Right ventricle myocardium inferior (tissue), 1 donor: ENCODE measurements at regions not wholly inside any gene's neighbourhood (a gene's known extent, or its start where the extent isn't known, plus 50 kb on each side); places are given as distances from the start of the nearest gene placed in this dataset.
"Not testable (repeated sequence)": the region's sequence is repeated elsewhere in the genome, so short reads cannot be mapped to it uniquely, and the experiment has no call there.

Experiments used
- ATAC-seq: fragments of 200-7000 bp; cut with Tn5 transposase; one replicate; pipeline ENCODE4 v1.9.1; 2020; ENCODE audit warnings: mild to moderate bottlenecking, moderate library complexity
- DNase-seq: peaks from one replicate; pipeline ENCODE4 v3.0.0; 2021; ENCODE audit errors: missing footprints
- intact Hi-C: fragments of 100-400 bp; cut with DNase I; formaldehyde crosslinking; loops from one replicate; pipeline ENCODE4 v1.11.0; 2022
- donor health status: DM: no; HTN: yes; CAD: no; lungs with severe emphysema.

DNA sequence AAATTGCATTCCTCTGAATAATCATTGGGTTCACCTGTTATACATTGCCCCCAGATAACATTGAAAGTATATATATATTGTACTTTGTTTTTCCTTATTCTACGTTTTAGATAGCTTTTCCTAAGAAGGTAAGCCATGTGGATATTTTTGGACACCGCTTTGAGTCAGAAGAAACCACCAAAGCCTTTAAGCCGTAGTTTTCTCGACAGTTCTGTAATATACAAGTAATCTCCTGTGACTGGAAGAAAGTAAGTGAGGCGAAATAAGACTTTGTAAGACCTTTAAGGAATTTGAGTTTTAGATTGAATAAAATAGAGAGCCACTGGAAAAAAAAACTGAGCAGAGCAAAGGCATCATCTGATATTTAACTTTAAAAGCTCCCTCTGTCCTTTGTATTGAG lies 1092.0 kb downstream of the DIPK2A start:
- ATAC-seq (no peak), DNase-seq (no peak)
- intact Hi-C loops: no loop called here

DNA sequence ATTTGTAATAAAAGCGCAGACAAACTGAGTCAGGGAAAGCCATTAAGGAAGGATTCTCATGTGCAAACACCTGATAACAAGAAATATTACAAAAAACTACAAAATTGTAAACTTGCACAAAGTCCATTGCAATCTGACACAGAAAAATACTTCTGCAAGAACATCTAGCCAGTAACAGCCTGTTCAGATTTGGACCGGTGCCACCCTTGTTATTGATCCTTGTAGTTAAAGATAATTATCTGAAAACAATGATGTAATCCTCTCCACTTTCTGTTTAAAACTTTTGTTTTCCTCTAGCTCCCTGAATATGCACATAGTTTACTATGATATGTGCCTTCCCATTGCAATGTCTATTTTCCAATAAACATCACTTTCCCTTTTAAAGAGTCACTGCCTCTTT lies 1090.2 kb downstream of the PLOD2 start:
- ATAC-seq (no peak), DNase-seq (no peak)
- intact Hi-C loops: no loop called here

DNA sequence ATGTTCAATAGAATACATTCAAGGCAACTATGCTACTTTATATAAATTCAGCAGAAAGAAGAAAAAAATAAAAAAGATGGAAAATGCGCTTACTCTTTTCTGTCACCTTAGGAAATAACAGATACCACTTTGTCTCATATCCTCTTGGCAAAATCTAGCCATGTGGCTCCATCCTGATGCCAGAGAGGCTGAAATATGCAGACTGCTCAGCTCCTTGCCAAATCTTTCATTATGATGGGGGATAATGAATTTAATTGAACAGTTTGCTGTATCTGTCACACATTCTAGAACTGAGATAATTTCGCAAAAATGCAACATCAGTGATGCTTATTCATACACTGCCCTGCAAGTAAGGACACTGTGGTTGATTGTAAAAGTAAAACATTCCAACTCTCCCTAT lies 1081.5 kb downstream of the PLOD2 start:
- ATAC-seq: no peak
- intact Hi-C loops: no loop called here
- DNase-seq: no peak

DNA sequence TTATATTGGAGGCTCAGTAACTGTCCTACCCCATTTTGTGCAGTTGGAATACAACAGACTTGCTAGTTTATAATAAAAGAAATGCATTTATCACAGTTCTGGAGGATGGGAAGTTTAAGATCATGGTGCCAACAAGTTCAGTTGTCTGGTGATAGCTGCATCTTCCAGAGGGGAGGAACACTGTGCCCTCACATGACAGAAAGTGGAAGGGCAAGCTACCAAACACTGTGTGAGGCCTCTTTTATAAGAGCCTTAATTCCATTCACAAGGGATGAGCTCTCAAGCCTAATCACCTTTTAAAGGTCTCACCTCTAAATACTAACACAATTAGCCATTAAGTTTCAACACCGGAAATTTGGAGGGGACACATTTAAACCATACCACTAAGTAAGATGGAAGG lies 1073.9 kb downstream of the PLOD2 start:
- intact Hi-C loops: no loop called here
- ATAC-seq: no peak
- no peak for DNase-seq

DNA sequence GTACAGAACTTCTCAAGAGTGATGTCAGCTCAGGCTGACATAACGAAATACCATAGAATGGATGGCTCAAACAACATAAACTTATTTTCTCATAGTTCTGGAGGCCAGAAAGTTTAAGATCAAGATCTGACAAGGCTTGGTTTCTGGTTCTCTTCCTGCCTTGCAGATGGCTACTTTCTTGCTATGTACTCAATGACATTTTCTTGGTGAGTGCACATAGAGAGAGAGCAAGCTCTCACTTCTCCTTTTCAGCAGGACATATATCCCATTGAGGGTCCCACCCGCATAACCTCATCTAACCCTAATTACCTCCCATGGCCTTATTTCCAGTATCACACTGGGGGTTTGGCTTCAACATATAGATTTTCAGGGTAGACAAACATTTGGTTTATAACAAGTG lies 1072.1 kb downstream of the PLOD2 start:
- intact Hi-C loops: no loop called here
- no peak for ATAC-seq
- no peak for DNase-seq

DNA sequence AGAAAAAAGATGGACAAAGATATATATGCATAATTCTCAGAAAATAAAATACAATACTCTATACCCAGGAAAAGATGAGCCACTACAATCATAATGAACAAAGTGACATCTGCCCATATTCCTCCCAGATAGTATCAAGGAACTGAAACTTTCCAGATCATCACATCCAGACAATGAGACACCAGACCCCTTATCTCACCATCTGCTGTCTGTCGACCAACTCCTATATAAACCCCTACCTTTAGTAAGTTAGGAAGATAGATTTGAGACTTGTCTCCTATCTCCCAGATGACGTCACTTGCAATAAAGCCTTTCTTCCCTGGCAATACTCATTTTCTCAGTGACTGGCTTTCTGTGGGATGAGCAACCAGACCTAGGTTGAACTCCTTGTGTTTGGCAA lies 1071.6 kb downstream of the PLOD2 start:
- DNase-seq (no peak), ATAC-seq (no peak)

DNA sequence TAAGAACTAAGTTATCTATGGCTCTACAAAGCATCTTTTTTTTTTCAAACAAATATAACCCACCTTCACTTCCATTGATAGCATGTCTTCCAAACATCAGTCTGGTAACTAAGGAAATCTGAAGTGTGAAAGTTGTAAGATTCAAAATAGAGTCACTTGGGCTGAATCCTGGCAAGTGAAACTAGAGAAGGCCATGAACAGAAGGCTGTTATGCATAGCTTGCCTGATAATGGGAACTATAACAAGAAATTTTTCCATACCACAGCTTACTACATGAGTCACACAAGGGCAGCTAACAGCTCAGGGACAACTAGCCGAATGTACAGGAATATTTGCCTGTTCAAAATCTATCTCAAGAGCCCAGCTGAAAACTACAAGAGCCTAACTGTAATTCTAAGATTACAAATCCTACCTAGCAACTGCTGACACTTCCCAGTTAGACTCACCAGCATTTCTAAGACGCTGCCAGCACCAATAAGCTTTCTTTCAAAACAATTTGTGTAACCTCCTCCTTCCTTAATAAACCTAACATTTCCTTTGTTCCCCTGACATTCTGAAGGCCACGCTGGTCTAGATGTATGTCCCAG lies 1066.5 kb downstream of the PLOD2 start:
- no peak for ATAC-seq
- no peak for DNase-seq
- intact Hi-C loops: no loop called here

More for the DNA sequence above, 1071.6 kb downstream of the PLOD2 start:
- intact Hi-C loops: no loop called here

DNA sequence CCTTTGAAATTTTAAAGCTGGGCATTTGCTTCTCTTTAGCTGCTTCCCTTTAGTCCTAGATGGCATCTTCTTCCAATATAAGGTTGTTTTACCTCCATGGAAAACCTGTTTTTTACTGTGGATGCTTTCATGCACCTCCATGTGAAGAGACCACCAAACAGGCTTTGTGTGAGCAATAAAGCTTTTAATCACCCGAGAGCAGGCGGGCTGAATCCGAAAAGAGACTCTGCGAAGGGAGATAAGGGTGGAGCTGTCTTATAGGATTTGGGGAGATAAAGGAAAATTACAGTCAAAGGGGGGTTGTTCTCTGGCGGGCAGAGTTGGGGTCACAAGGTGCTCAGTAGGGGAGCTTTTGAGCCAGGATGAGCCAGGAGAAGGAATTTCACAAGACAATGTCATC lies 1049.8 kb downstream of the PLOD2 start:
- intact Hi-C loops, DNase-seq, ATAC-seq: not testable (repeated sequence)

DNA sequence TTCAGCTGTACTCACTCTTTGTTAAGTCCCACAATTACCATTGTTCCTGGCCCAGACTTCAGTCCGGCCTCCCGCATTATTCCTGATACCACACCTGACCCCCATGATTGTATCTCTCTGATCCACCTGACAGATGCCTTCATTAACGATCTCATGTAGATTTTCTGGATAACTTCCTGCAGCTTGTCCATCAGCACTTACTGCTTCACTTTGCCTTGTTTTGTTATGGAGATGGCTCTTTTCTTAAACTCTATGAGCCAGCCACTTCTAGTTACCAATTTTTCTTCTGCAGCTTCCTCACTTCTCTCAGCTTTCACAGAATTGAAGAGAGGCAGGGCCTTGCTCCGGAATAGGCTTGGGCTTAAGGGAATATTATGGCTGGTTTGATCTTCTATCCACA lies 1044.2 kb downstream of the PLOD2 start:
- intact Hi-C loops: no loop called here
- ATAC-seq (no peak), DNase-seq (no peak)

DNA sequence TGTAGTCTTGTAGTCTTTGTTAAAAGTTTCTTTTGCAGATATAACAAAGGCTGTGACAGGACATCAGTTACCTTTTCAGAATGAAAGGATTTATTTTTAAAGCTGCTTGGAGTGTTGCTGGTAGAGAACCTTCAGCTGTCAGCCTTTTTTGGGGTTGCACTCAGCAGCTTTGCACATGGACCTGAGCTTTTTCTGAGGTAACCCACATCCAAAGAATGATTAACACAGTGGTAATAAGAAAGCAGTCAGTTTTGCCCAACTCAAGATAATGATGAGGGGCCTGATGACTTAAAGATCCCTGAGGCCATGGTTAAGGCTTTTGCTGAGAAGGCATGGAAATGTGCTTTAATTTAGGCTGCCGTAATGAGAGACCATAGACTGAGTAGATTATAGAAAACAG lies 1042.7 kb downstream of the PLOD2 start:
- ATAC-seq (no peak), DNase-seq (no peak)
- intact Hi-C loops: no loop called here

DNA sequence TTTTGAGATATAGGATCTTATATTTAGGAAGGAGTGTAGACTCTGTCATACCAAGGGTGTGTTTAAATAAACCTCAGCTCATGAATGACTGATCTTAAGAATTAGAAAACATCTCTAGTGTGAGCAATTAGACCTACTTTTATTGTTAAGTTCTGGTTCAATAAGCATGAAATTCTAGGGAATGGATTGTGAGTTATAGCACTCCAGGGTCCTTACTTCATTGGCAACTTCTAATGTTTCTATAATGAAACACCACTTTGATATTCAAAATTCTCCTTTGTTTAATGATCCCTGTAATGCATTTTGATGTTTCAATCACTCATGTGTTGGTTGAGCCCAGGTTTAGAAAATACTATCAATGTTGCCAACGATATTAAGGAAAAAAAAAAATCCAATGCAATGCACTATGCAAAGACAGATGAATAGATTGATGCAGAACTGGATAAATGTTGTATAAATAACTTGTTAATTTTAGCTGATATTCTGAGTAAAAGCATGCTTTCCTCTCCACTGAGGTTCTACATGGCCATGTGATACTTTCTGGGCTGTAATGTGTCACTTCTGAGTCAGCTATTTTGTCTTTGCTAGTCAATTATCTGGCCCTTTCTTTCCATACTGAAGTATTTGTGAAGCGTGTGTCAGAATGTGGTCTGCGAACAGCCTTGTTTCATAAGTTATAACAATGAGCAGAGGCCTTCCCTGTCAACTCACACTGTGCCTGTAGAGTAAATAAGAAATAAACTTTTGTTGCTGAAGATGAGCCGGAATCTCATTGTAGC lies 1035.9 kb downstream of the PLOD2 start:
- ATAC-seq (no peak), DNase-seq (no peak)
- intact Hi-C loops: no loop called here

DNA sequence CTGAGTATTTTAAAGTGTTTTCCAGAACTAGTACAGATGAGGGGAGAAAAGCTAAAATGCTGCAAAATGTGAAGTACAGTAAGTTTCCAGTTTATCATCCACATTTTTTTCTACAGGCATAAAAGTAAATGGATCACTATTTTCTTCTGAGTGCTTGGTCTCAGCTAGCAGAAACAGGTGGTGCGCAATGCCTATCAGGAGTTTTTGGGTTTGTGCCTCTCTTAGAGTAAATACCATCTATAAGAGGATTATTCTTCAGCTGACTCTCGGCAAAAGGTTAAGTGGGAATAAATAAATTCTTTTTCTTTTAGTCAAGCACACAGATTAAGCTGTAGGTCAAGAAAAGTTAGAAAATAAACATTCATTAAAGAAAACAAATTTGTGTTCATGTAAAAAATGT lies 1027.7 kb downstream of the PLOD2 start:
- DNase-seq: no peak
- intact Hi-C loops: no loop called here
- ATAC-seq: no peak

DNA sequence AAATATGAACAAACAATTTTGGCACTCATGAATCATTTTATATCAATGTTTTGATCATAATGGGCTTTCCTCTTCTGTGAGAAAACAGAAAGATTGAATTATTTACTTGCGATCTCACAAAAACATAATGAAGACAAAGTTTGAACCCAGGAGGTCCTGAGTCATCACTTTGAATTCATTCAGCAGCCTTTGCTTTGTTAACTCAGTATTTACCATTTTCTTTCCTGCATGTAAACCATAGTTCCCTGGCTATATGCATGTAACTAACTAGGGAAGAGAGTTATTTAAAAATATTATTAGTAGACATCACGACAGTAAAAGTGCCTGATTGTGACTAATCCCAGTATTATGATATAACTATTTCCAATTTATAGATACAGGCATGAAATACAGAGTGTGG lies 1026.2 kb downstream of the PLOD2 start:
- no peak for ATAC-seq
- DNase-seq: no peak
- intact Hi-C loops: no loop called here

DNA sequence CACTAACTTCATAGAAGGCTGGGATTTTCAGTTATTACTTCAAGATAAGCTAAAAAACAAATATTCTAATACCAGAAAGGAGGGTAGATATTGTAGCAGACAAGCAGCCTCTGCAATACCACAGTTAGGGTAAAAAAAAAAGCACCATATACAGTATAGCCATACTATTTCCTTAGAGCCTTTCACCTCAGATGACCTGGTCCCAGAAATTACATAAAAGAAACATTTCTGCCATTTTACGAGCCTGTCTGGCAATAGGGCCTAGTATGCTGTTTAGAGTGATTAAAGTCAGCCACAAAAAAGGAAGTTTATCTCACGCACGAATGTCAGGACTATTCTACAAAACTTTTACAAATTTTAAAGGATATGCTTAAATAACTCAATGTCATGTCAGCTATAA lies 1016.6 kb downstream of the PLOD2 start:
- DNase-seq (no peak), ATAC-seq (no peak)
- intact Hi-C loops: no loop called here

DNA sequence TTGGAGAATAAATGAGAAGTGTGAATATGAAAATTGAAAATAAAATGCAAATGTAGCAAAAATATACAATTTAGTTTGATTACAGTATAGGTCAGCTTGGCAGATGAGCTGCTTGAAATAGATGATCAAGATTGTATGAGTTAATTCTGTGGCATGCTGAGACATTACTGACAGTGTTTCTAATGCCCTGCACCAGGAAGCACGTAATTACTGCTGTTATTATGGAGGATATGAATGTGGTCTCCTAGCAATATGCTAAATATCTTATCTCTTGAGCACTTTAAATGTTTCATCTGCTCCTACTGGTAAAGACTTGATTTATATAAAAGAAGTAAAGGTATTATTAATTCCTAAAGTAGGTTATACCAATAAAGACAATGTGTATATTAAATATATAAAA lies 1015.5 kb downstream of the PLOD2 start:
- intact Hi-C loops: no loop called here
- no peak for DNase-seq
- no peak for ATAC-seq

DNA sequence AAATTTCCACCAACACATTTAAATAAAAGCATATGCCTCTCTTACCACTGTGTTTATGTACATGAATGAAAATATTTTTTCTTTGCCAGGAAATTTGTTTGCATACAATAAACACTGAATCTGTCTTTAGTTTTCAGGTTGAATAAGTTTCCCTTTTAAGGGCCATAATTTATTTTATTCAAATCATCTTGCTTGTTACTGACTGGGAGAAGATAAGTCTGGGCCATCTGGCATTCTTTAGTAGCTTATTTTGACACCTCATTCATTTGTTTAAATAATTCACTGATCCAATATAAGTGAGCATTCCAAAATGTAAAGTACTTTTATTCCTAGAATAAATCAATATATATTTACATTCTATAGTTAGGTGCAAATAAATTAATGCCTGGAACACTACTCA lies 1001.3 kb downstream of the PLOD2 start:
- intact Hi-C loops: no loop called here
- DNase-seq: no peak
- ATAC-seq: no peak

DNA sequence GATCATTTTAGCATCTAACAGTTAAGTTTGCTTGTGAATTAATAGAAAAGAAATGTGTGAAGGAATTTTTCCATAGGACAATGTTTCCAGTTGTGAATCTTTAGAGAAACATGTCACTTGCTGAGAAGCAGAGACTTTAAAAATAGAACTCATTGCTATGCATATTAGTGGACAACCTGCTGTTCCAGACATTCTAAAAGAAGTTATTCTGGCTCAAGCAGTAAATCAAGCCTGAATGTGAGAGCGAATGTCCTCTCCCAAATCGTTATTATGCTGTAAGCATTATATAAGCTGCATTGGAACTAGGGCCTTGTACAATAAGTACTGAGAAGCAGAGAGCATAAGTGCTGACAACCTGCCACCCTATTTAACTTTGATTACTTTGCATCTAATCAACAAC lies 990.9 kb downstream of the PLOD2 start:
- DNase-seq: no peak
- ATAC-seq: no peak
- intact Hi-C loops: no loop called here

DNA sequence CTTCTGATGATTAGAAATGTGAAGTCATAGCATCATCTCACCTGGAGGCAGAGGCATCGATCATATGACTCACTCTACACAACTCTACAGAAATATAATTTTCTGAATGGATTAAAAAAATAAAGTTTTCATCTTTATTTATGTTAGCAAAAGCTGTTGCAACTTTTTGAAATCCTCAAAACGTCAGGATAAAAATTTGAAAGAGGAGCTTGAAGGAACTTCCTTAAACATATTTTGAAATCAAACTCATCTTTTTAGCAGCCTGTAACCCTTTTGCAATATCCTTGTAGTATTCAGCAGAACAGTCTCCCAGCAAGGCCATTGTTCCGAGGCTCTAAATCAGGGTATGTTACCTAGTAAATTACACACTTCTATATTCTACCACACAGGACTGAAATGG lies 985.4 kb downstream of the PLOD2 start:
- DNase-seq (no peak), ATAC-seq (no peak)
- intact Hi-C loops: no loop called here

DNA sequence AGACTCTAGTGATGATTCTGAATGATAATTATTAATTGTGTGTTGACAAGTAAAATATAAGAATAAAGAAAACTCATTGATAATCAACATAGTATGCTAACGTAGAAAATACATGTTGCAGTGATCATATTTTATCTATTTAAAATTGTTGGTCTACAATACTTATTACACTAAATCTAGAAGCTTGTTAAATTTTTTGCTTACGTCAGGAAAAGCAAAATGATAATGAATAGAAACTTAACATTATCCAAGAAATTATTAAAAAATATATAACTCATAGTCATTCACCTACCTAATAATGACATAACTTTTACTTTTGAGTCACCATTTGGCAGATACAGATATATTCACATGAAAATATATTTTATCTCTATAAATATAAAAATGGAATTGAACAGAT lies 984.1 kb downstream of the PLOD2 start:
- intact Hi-C loops: no loop called here

DNA sequence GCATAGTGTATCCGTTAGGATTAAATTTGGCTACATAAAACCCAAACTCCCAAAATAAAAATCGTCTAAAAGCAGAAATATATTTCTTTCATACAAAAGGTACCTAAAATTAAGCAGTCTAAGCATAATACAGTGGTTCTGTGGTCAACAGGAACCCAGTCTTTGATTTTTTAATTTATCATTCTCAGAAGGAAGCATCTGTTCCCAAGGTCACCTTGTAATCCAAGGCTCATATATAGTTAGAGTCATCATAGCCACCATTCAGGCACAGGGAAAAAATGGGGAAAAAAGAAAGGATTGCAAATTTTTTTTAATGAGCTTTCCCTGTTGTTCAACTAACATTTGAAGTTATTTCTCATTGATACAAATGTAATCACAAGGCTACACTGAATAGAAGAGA lies 983.2 kb downstream of the PLOD2 start:
- ATAC-seq (no peak), DNase-seq (no peak)
- intact Hi-C loops: no loop called here

More for the DNA sequence above, 984.1 kb downstream of the PLOD2 start:
- DNase-seq (no peak), ATAC-seq (no peak)
